ENCODE measurements at regions not wholly inside any gene's neighbourhood (a gene's known extent, or its start where the extent isn't known, plus 50 kb on each side); places are given as distances from the start of the nearest gene placed in this dataset.

- DNase-seq (ENCODE audit: low spot score): no peak
These were observed 73.0 kb upstream of the LEP start for GRCh38 chr7:128167791-128168666.

GRCh38 chr7:128168667-128169210 is 72.3 kb upstream of the LEP start:
- no peak for DNase-seq (ENCODE audit: low spot score)

DNA sequence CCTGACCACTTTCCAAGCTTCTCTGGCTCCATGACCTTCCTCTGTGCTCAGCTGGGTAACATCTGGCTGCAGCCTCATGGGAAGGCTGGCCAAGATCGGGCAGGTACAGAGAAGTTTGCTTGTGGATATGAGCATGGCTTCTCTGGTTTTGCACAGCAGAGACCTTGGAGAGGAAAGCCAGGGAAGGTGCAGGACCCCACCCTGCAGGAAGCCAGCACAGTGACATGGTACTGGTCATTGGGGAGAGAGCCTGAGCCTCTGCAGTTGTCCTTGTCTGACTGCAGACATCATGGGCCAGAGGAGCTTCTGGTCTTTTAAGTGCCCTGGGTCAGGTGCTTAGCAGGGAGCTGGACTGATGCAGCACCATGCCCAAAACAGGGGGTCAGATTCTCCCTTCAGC is 70.6 kb upstream of the LEP start:
- no peak for DNase-seq (ENCODE audit: low spot score)

DNA sequence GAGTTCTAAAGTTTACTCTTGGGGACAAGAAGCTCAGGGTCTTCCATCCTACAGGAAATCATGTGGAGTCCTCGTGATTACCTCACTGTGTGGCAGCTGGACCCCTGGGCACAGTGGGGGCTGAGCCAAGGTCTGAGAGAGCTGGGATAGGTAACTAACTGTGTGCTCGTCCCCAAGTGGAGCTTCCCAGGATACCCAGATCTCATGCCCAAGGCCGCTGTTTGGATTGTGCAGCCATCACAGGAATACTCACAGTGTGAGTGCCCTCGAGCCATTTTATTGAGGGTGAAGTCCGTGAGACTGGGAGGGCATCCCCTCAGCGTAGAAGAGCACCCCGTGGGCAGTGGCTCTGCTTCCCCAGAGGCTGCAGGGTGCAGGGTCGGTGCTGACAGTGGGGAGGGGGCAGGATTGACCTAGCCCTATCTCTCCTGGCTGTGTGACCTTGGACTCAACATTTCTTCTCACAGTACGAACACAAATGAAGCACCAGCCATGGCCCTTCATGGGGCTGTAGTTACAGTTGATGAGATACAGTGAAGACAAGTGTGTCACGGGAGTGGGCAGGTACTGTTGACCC is 69.6 kb upstream of the LEP start:
- no peak for DNase-seq (ENCODE audit: low spot score)

DNA sequence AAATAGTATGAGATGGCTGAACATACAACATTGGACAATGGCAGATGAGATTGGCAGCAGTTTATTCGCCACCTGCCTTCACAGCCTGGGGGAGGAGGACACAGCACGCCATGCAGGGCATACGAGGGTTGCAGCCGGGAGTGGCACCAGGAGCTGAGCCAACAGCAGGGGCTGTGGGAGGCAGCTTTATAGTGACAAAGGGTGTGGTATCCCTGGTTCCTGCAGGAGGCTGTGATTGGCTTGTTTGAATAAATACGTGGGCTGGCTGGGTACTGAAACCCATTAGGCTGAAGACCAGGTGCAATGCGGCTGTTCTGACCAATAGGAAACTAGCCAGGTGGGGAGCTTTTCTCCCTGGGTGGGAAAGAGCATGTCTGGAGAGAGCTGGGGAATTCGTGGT is 68.9 kb upstream of the LEP start:
- DNase-seq (ENCODE audit: low spot score): no peak

DNA sequence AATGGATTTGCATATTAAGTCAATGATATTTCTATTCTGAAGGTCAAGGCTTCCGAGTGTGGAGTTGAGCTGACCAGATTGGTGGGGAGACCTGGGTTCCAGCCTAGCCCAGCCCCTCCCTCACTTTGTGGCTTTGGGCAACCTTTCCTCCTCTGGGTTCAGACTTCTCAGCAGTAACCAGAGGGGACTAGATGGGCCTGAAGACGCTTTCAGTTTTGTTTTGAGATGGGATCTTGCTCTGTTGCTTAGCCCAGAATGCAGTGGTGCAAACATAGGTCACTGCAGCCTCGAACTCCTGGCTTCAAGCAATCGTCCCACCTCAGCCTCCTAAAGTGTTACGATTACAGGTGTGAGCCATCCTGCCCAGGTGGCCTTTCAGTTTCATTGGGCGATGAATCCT is 68.1 kb upstream of the LEP start:
- no peak for DNase-seq (ENCODE audit: low spot score)

DNA sequence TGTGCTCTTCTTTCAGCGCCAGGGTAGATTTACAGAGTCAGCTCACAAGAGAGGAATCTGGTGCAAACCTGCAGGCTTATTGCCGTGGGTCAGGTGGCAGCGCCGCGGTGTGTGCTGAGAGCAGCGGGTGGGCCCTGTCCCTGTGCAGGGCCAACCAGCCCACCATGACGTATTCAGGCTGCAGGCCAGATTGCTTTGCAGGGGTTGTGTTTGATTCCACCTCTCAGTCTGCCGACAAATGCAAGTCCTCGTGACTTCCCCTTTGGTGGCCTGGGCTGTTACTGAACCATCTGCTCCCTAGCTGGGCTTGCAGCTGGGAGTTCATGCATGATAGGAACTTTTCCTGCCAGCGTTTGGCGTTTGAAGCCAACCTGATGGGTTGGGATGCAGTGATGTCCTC is 66.7 kb upstream of the LEP start:
- DNase-seq (ENCODE audit: low spot score): no peak

DNA sequence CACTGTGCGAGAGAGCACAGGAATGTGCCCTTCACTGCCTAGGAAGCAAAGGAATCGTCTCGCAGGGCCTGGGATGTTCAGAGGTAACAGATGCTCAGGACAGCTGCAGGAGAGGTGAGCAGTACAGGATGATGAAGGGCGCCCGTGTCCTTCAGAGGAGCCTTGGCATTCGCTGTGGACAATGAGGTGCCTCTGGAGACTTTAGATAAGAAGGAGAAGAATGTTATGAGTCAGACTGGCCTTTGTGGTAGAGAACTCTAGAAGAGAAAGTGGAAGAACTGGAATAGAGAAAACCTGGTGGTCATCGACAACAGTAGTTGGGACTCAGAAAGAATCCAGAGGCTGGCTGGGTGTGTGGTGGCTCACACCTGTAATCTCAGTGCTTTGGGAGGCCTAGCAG is 64.4 kb upstream of the LEP start:
- no peak for DNase-seq (ENCODE audit: low spot score)

DNA sequence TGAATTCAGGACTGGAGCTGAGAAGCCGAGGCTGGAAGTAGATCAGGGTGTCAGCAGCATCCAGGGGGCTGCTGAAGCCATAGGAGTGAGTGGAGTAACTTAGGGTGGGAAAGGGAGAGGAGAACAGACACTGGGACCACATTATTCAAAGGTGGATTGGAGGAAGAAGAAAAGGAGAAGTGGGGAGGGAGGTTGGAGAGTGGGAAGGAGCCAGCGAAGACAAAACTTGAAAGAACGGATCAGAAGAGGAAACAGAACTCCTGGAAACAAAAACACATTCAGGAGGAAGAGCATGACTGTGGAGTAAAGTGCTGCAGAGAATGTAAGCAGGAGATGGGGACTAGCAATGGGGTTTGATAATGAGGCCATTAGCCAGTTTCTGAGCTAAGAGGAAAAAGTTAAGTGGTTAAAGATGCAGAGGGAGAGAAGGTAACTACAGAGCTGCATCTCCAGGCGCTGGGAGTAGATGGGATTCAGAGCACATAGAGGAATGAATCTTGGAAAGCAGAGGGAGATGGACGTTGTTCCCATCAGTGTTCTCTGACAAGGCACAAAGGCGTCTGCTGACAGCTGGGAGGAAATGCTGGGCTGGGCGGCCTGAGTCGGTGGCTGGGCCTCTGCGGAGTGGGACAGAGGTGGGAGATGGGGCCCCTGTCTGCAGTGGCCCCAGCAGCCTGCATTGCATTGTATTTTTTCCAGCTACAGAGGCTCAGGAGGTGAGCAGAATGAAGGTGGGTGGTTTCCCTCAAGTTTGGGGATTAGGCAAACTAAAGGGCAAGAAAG is 63.1 kb upstream of the LEP start:
- no peak for DNase-seq (ENCODE audit: low spot score)

DNA sequence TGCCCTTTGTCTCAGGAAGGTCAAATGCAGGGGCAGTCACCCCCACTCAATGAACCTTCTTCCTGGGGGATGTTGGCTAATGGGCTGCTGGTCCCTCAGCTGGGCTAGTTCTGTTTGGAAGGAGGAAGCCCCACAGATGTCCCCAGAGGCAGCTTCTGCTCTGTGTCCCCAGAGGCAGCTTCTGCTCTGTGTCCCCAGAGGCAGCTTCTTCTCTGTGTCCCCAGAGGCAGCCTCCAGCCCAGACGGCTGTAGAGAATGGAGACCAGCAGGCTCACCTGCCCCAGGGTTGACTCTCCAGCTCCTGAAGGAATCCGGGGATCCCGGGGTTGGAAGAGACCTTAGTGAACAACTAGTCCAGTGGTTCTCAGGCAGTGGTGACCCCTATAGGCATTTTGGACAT is 62.5 kb upstream of the LEP start:
- DNase-seq (ENCODE audit: low spot score): no peak

DNA sequence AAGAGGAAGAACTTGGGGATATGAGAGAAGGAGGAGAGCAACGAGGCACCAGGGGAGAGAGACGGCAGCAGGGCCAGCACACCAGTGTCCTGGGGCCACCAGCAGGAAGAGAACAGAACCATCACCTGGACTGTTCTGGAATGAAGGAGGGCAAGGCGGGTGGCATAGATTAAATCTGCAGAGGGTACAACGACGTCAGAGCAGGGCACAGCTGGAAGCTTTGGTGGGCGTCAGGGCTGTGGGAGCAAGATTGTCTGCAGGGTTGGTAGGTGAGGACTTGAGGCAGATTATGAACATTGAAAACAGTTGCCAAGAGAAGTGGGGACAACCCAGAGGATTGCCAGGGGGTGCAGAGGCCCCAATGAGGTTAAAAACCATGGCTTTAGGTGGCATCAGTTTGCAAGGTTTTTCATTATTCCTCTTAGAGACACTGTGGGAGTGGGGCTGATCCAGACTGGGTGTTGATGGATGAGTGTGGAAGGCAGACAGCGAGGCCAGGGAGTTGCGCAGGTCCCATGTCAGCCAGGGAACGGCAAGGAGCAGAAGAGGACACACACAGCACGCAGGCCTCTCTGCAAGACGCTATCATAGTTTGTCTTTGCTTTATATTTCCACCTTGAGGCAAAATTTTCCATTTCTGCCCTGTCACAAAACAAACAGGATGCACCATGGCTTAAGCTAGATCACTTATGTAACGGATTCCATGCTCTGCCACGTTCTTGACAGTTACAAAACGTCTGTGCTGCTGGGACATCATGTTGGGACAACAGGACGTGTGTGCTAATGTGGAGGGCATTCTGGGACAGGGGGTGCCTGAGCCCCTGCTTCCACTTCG is 52.5 kb upstream of the LEP start:
- DNase-seq (ENCODE audit: low spot score): no peak

- DNase-seq (ENCODE audit: low spot score): no peak
These were observed 51.7 kb upstream of the LEP start for GRCh38 chr7:128189231-128189930.

- DNase-seq (ENCODE audit: low spot score): no peak
These were observed 50.9 kb upstream of the LEP start for GRCh38 chr7:128190051-128190647.

DNA sequence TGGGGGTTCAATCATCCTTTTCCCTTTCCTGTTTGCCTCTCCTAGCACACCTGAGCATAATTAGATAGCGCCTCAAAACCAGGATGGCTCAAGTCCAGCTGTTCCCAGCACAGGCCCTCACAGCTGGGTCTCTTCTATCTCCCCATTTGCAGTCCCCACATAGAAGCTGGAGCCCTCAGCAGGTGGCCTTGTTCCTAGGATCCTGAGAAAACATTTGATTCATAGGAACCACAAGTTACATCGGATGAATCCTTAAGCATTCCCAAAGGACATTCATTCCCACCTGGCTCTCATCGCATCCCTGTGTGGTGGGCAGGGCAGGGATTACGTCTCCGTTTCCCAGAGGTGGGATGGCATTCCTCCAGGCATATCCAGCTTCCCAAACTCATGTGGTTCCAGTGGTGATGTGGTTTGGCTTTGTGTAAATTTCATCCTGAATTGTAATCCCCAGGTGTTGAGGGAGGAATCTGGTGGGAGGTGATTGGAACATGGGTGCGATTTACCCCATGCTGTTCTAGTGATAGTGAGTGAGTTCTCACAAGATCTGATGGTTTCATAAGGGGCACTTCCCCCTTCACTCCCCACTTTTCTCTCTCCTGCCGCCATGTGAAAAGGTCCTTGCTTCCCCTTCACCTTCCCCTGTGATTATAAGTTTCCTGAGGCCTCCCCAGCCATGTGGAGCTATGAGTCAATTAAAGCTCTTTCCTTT is 49.8 kb upstream of the LEP start:
- no peak for DNase-seq (ENCODE audit: low spot score)
